ENCODE measurements at regions not wholly inside any gene's neighbourhood (a gene's known extent, or its start where the extent isn't known, plus 50 kb on each side); places are given as distances from the start of the nearest gene placed in this dataset.
"Not testable (repeated sequence)": the region's sequence is repeated elsewhere in the genome, so short reads cannot be mapped to it uniquely, and the experiment has no call there.

DNA sequence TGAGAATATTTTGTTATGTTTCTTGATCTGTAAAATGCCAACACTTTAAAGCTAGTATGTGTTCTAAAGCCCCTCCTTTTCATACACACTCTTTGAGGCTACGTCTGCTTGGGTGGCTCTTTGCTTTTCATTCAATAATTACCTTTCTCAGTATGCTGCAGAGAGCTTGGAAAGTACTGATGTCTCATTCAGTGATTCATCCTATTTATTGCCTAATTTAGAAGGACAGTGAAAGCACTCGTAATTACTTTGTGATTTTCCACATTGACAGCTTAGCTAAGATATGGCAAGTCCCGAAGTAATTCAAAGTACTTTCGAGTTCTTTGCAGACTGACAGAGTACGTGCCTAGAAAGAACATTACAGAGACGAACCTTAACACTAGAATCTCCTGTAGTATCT is 57.2 kb downstream of the BMP15 start:
- DNase-seq (ENCODE audit: low read depth): peak; percentile 3

DNA sequence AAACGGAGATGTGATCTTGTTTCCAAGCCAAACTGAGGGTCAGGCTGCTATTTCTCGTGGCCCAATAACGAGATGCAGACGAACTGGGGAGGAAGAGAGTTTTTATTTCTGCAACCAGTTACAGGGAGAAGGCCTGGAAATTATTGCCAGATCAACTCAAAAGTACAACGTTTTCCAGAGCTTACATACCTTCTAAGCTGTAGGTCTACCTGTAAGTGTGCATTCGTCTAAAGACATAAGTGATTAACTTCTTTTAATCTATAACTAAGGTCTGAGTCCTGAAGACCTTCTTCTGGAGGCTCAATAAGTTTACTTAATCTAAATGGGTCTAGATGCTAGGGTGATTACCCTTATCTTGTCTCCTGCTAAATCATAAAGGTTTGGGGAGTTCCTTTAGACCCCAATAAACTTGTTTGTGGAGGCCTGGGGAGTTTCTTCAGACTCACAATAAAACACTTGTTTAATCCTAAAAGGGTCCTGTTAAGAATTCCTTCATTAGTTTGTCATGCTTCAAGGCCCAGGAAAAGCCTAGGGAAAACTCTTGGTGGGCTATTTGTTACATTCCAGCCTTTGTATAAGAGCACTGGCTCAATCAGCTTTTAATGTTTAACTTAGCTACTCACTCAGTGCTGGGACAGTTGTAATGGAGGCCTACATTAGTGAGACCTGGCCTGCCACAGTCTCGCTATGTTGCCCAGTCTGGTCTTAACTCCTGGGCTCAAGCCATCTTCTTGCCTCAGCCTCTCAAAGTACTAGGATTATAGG is 58.5 kb downstream of the BMP15 start:
- DNase-seq (ENCODE audit: low read depth): not testable (repeated sequence)

DNA sequence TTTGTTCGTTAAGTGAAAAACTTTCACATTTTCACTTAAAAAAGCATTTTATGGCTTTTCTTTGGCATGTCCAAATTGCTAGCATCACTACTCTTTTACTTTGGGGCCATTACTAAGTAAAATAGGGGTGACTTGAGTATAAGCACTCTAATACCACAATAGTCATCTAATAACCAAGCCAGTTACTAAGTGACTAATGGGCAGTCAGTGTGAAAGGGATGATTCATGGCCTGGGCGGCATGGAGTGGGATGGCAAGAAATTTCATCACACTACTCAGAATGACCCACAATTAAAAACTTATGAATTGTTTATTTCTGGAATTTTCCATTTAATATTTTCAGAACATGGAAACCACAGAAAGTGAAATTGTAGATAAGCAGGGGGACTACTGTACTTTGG is 60.9 kb downstream of the BMP15 start:
- peak; percentile 27 for DNase-seq (ENCODE audit: low read depth)

DNA sequence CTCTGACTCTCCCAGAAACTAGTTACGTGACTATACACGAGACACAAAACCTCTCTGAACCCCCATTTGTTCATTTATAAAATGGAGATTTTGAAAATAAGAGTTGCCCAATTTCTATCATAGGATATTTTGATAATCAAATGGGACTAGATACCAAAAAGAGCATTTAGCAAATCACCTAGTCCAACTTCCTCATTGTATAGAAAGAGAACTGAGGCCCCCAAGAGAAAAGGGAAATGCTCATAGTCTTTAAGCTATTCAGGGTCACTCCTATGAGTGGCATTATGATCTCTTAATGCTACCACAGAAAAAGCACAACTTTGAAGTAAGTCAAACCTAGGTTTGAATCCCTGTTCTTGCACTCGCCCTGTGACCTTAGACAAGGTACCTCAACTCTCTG is 62.7 kb downstream of the BMP15 start:
- DNase-seq (ENCODE audit: low read depth): no peak

DNA sequence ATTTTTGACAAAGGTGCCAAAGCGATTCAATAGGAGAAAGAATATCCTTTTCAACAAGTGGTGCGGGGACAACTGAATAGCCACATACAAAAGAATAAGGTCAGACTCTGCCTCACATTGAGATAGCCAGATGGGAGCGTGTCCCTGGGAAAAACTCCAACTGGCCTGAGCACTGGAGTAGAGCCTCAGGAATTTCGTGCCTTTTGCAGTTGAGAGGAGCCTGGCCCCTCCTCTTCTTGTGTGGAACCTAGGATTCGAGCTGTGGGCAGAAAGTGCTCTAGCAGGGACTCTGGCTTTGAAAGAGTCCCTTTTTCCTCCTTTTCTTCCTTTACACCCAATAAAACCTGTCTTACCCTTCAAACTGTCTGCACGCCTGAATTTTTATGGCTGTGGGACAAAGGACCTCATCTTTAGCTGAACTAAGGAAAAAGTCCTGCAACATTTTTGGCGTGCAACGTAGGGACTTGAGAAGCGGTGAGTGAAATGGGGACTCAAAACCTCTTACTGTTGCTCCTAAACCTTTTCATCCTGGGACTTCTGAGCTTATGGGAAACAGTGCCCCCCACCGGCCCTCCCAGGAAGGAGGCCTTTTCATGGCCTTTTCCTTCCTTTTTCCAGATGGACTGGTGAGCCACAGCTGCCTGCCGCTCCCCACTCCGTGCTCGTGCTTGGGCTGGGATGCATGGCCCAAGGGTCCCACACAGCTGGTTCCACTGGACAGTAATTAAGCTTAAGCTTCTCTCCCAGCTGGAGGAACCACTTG is 68.6 kb downstream of the BMP15 start:
- no peak for DNase-seq (ENCODE audit: low read depth)

DNA sequence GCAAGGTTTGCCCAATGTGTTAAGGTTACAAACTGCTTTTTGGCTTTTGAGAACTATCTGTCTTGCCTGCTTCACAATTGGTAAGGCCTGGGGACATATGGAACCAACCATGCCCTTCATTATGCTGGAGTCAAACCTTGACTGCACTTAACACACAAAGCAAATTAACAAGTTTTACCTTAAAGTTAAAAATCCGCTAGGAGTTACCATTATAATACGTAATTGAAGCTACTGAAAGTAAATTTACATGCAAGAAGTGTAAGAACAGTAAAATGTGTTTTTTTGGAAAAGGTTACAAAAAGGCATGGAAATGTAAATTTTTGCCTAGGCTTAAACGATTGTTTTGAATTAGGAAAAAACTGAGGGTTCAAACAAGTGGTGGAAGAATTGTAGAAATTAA is 69.7 kb downstream of the BMP15 start:
- DNase-seq (ENCODE audit: low read depth): no peak

DNA sequence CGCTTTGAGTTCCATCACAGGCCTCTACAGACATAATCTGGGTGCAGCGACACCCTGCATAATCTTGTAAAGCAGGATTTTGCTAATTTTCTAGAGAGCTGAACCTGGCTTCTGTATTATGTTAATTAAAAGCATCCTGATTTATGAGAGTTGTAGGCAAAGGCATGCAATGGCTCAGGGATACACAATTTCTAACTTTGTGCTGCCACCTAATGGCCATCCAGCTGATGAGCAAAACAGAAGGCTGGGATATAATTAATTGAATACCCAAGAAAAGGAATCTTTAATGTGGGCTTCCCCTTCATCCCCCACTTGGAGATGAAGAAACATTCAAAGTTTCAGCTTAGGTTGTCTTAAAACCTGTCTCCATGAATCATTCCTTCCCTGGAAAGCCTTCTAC is 78.1 kb downstream of the BMP15 start:
- DNase-seq (ENCODE audit: low read depth): peak; percentile 7

DNA sequence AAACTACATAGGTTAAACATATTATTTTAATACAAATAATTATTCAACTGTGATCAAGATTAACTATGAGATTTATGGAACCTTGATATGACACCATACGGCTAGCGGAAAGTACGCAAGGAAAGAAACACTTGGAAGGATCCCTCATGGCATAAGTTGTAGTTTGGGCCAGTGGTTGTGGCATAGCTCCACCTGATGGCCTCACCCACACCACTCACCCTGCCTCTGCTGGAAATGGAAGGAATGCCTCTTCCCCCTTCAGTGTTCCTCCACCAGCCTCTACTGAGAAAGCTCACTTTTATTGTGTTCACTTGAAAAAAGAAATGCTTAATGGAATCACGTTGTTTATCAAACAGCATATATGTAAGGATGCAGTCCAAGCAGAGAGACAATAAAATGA is 86.4 kb downstream of the BMP15 start:
- DNase-seq (ENCODE audit: low read depth): no peak

DNA sequence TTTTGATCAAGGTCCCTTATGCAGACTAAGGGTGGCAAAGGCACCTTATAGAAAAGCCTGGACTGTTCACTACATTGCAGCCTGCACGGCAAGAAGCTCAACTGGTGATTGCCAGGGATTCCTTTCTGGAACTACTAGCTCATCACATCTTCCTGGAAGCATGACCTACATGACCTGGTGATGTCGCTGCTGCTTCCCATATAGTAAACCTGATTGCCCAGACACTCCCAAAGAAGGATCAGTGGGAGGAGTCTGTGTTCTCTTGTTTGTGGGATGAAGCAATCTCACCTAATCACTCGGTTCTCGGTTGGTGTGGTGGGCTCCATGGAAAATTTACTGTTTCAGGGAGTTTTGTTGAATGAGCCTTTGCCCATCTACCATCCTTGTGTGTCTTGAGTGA is 89.8 kb downstream of the BMP15 start:
- DNase-seq (ENCODE audit: low read depth): not testable (repeated sequence)

DNA sequence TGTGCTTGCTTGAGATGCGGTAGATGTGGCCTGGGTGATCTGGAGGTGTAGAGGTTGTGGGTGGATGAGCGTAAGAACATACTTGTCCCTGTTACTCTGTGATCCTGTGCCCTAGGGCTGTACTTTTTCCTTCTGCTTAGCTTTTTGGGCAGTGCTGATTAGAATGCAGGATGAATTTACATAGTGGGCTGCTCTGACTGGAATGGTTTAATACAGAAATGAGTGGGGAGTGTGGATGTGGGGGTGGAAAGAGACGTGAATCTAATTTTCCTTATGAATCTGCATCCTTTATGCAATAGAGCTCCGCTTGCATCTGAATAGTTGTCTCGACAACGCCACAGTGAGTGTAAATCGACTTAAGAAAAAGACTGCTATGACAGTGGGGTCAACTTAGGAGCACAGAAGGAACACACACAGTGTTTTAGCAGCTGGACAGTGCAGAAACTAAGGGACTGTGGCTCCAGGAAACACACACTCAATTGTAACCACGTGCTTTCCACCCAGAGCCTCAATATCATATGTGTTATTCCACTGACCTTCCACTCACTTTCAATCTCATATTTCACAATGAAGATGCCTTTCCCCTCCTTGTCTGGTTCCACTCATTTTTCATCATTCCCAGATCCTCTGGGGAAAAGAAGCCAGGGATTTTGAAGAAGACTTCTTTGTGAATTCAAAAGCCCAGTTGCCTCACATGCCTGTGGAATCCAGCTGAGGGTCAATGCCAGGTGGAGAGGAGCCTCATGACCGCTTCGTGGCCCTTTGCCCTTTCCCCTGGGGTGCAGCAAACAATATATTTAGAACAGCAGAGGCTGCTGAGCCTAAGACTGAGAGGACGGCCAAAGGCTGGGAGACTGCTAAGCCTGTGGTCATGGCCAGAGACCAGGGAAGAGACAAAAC is 91.4 kb downstream of the BMP15 start:
- DNase-seq (ENCODE audit: low read depth): not testable (repeated sequence)

DNA sequence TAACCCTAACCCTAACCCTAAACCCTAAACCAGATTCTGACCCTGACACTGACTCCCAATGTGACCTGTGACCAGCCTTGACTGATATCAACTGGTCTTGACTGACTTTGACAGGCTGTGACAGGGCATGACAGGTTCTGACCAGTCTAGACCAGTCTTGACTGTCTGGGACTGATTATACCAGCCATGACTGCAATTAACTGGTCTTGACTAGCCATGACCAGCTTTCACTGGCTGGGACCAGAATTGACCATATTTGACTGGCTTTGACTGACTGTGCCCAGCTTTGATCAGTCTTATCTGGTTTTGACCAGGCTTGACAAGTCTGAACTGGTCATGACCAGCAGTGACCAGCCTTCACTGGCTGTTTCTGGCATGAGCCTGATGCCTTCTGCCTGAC is 95.5 kb downstream of the BMP15 start:
- DNase-seq (ENCODE audit: low read depth): no peak

DNA sequence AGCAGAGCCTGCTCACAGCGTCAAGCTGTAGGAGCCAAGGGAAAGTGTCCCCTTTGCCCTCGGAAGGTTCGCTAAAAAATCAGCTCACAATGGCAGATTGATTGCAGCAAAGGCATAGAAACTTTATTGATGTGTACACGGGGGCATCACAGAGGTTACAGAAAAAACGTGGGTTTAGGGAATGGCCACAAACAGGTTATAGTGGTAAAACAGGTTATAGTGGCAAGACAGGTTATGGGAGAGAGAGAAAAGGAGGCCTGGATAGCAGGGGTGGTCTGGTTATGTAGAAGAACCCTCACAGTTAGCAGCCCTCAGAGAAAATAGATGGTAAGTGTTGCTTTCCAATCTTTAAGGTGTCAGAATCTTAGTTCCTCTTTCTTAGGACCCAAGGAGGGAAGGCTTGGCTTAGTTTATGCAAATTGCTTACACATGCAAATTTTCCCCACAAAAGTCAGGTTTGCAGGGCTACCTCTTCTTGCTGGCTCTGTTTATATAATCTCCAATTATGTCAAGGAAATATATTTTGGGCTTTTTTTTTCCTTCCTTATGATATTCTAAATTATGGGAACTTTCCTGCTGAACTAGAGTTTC is 113.7 kb downstream of the BMP15 start:
- no peak for DNase-seq (ENCODE audit: low read depth)

DNA sequence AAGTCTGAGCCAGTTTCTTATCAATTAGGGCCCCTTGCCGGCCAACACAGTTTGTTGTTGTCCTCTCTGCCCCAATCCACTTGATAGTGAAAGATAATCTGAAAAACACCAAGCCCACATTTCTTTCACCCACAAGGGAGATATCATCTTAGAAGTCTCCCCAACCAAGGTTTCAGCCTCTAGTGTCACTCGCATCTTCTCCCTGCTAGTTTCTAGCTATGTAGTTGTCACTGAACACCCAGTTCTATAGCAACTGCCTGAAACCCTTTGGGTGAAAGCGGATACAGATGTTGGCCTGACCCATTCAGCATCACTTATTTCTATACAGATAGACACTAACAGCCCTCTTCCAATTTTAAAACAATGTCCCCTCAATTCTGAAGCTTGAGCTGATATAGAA is 116.3 kb downstream of the BMP15 start:
- no peak for DNase-seq (ENCODE audit: low read depth)

DNA sequence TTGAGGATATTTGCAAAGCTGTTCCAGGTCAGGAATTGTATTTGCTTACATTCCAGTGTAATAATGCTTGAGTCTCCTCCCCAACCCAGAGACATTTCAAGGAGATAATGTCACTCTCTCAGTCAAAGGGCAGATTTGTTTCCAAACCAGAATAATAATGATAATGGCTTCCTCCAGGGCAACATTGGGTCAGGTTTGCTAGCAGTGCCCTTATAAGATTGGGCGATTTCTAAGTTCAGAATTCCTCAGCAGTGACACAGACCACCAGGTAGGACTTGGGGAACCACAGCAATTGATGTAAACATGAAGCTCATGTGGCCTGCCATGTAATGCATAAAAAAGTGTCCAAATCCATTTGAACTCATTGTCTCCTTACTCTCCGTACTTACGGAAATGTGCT is 125.2 kb downstream of the BMP15 start:
- DNase-seq (ENCODE audit: low read depth): no peak

DNA sequence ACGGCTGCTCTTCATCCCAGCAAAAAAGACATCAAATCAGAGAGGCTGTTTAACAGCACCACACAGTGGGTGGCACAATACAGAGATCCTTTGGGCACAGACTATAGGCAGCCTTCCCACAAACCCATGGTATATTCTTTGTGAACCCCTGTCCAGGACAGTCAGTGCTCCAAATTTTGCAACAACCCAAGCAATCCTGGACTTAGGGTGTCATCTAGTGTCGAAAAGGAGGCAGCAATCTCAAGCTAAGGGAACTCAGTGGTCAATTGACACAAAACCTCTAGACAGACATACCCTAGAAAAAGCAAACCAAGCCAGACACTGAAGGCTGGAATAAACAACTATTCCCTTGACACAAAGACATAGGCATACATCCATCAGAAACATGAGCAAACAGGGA is 137.4 kb downstream of the BMP15 start:
- no peak for DNase-seq (ENCODE audit: low read depth)

DNA sequence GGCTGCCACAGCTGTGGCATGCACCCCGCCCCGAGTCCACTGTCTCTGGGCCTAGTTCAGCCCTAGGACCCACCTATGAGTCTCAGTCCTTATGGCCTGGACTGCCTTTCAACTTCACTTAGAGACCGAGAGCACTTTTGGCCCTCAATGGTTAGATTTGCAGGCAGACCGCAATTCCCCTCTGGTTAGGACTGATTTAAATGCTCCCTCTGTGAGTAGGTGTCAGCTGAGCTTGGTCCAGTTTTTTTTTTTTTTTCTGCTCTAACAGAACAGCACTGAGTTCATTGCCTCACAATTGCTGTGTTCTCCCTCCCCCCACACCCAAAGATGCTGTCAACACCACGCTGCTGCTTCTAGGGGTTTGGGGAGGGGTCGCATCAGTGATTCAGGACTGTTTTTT is 143.2 kb downstream of the BMP15 start:
- DNase-seq (ENCODE audit: low read depth): no peak

DNA sequence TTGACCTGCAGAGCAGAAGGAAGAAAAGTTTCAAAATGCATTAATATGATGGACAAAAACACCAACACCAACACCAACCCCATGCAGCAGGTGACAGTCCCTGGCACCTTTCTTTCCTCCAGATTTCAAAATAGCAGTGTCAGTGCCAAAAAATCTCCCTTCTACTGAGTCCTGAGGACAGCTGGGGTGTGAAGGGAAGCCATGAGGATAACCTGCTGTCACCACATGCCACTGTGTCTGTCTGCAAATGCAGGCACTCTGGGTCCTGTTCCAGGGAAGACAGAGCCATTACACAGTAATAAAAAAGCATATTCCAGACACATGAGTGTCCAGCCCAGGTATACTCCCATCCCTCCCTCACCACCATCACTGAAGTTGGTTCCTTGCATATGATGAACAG is 187.5 kb downstream of the BMP15 start:
- no peak for DNase-seq (ENCODE audit: low read depth)

DNA sequence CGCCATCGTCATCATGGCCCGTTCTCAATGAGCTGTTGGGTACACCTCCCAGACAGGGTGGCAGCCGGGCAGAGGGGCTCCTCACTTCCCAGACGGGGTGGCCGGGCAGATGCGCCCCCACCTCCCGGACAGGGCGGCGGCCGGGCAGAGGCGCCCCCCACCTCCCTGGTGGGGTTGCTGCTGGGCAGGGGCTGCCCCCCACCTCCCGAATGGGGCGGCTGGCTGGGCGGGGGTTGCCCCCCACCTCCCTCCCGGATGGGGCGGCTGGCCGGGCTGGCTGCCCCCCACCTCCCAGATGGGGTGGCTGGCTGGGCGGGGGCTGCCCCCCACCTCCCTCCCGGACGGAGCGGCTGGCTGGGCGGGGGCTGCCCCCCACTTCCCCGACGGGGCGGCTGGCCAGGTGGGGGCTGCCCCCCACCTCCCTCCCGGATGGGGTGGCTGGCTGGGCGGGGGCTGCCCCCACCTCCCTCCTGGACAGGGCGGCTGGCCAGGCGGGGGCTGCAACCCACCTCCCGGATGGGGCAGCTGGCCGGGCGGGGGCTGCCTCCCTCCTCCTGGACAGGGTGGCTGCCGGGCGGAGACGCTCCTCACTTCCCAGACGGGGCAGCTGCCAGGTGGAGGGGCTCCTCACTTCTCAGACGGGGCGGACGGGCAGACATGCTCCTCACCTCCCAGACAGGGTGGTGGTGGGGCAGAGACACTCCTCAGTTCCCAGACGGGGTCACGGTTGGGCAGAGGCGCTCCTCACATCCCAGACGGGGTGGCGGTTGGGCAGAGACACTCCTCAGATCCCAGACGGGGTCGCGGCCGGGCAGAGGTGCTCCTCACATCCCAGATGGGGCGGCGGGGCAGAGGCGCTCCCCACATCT is 208.8 kb downstream of the BMP15 start:
- not testable (repeated sequence) for DNase-seq (ENCODE audit: low read depth)

DNA sequence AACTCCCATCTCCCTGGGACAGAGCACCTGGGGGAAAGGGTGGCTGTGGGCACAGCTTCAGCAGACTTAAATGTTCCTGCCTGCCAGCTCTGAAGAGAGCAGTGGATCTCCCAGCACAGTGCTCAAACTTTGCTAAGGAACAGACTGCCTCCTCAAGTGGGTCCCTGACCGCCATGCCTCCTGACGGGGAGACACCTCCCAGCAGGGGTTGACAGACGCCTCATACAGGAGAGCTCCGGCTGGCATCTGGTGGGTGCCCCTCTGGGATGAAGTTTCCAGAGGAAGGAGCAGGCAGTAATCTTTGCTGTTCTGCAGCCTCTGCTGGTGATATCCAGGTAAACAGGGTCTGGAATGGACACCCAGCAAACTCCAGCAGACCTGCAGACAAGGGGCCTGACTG is 206.9 kb upstream of the NUDT10 start:
- not testable (repeated sequence) for DNase-seq (ENCODE audit: low read depth)

DNA sequence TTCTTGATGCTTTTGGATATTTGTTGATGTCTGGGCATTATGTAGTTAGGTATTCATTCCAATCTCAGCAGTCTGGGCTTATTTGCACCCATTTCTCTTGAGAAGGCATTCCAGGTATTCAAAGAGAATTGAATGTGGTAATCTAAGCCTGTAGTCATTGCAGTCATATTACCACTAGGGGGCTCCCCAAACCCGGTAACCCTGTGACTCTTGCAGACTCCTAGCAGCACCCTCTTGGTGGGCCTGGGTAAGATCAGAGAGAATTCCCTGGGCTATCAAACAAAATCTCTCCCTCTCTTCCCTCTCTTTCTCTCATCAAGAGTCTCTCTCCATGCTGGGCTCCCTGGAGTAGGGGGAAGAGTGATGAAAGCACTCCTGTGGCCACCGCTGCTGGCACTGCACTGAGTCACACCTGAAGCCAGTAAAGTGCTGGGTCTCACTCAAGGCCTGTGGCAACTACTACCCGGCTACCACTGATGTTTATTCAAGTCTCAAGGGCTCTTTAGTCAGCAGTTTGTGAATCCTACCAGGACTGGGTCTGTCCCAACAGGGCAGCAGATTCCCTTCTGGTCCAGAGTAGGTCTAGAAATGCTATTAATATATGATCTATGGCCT is 187.7 kb upstream of the NUDT10 start:
- peak; percentile 7 for DNase-seq (ENCODE audit: low read depth)

DNA sequence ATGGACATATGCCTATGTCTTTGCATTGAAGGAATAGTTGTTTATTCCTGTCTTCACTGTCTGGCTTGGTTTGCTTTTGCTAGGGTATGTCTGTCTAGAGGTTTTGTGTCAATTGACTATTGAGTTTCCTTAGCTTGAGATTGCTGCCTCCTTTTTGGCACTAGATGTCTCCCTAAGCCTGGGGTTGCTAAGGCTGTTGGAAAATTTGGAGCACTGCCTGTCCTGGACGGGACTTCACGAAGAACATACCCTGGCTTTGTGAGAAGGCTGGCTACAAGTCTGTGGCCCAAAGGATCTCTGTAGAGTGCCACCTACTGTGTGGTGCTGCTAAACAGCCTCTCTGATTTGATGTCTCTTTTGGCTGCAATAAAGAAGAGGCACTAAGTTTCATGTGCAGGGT is 183.8 kb upstream of the NUDT10 start:
- no peak for DNase-seq (ENCODE audit: low read depth)
